ENCODE measurements at regions not wholly inside any gene's neighbourhood (a gene's known extent, or its start where the extent isn't known, plus 50 kb on each side); places are given as distances from the start of the nearest gene placed in this dataset.

- no peak for TF ChIP-seq RAD51 (IDR thresholded peaks at IDR 0.05)
- TF ChIP-seq NBN (IDR thresholded peaks at IDR 0.05), result no peak
- no peak for TF ChIP-seq NFXL1 (IDR thresholded peaks at IDR 0.05; ENCODE audit: borderline replicate concordance)
- TF ChIP-seq POU2F2 (IDR thresholded peaks at IDR 0.05; ENCODE audit: borderline replicate concordance, low read depth, low read length), result no peak
- no peak for TF ChIP-seq TBL1XR1 (IDR thresholded peaks at IDR 0.05; ENCODE audit: low read depth, low read length)
- no peak for TF ChIP-seq CEBPZ (IDR thresholded peaks at IDR 0.05; ENCODE audit: low read depth, low read length)
- no peak for TF ChIP-seq IRF3 (IDR thresholded peaks at IDR 0.05)
- TF ChIP-seq ZSCAN29 (IDR thresholded peaks at IDR 0.05), result no peak
Measured at GRCh38 chr4:17033025-17033767, 134.8 kb upstream of the LDB2 start (continued).

- SMC1A ChIA-PET (ENCODE audit: uncharacterized antibody, unreplicated experiment), result no interaction called here
- in situ Hi-C loops (cut with MboI) (no loop called here), intact Hi-C loops (cut with micrococcal nuclease; ENCODE audit: unreplicated experiment) (no loop called here)
- Histone ChIP-seq H3K9ac (ENCODE audit: control insufficient read depth, insufficient read depth, low read length) (no peak overlapping the region), H3K27me3 (replicated peaks in 1 of 2; ENCODE audit: control insufficient read depth in 2 of 2, insufficient read depth in 2 of 2, low read length in 1 of 2) (no peaks in the 10 kb centered on the region), H3K36me3 (ENCODE audit: control insufficient read depth in 2 of 2, insufficient read depth in 2 of 2, low read length in 1 of 2) (no peaks in the 10 kb centered on the region), H3K4me2 (ENCODE audit: control insufficient read depth, insufficient read depth) (no peak overlapping the region), H3K4me1 (ENCODE audit: control insufficient read depth, insufficient read depth, low read length) (no peaks in the 10 kb centered on the region), H4K20me1 (ENCODE audit: control insufficient read depth, insufficient read depth) (no peaks in the 10 kb centered on the region), H2AFZ (ENCODE audit: control insufficient read depth, low read depth, low read length) (no peak overlapping the region), H3K9me3 (replicated peaks; ENCODE audit: control insufficient read depth, insufficient read depth, low read length) (no peaks in the 10 kb centered on the region), H3K4me3 (no peak overlapping the region), H3K27ac (ENCODE audit: control insufficient read depth, insufficient read depth) (no peak overlapping the region), H3K79me2 (ENCODE audit: control insufficient read depth, insufficient read depth, low read length) (no peaks in the 10 kb centered on the region)
- RAD21 ChIA-PET (ENCODE audit: unreplicated experiment), result no interaction called here
- CTCF ChIA-PET, result no interaction called here
- no peak for FAIRE-seq
- POLR2A ChIA-PET, result no interaction called here
- ATAC-seq, result no peak
- BruUV-seq (replicated peaks), result no TSS peak
- DNase-seq (ENCODE audit: low read depth, low spot score), result no peak
- 0% methylated on average over 1 of the region's 1 CpG for WGBS (ENCODE audit: insufficient coverage, insufficient replicate concordance, low lambda C conversion rate, missing lambda C conversion rate)
- TF ChIP-seq ZBTB4 (CRISPR knock-in tag; IDR thresholded peaks at IDR 0.05) (no peak), ZZZ3 (IDR thresholded peaks at IDR 0.05; ENCODE audit: control insufficient read depth, insufficient read length, low read depth) (no peak), TBL1XR1 (IDR thresholded peaks at IDR 0.05; ENCODE audit: low read depth, low read length) (no peak), CREM (IDR thresholded peaks at IDR 0.05; ENCODE audit: low read depth) (no peak), HDAC6 (IDR thresholded peaks at IDR 0.05; ENCODE audit: unreplicated experiment) (no peak), ESRRA (IDR thresholded peaks at IDR 0.05; ENCODE audit: low read length) (no peak), HDAC2 (IDR thresholded peaks at IDR 0.05) (no peak), MYC (IDR thresholded peaks at IDR 0.05; ENCODE audit: insufficient read depth, insufficient read length, insufficient replicate concordance, low read length, severe bottlenecking) (no peak), BRCA1 (IDR thresholded peaks at IDR 0.05; ENCODE audit: low read depth, low read length) (no peak), MAX (IDR thresholded peaks at IDR 0.05; ENCODE audit: low read depth, low read length) (no peak)
Measured at GRCh38 chr4:17030543-17030942, 132.1 kb upstream of the LDB2 start.
